NCI-H1092 treated with DMSO at 0.1 percent for 48 hours (cell line): ENCODE measurements at regions not wholly inside any gene's neighbourhood (a gene's known extent, or its start where the extent isn't known, plus 50 kb on each side); places are given as distances from the start of the nearest gene placed in this dataset.
A peak's percentile ranks its signal among the peaks of the same experiment; 100 is the strongest.
"Not testable (repeated sequence)": the region's sequence is repeated elsewhere in the genome, so short reads cannot be mapped to it uniquely, and the experiment has no call there.

Experiments used
- DNase-seq: peaks from one replicate; lab custom pipeline; 2025; lab: John Stamatoyannopoulos, UW

GRCh38 chr1:157368941-157369340 is 183.4 kb downstream of the FCRL5 start:
- DNase-seq = not testable (repeated sequence)

- DNase-seq = no peak
Observed at GRCh38 chr1:157368363-157368762, 184.0 kb downstream of the FCRL5 start.

- DNase-seq = no peak
Observed at GRCh38 chr1:157367870-157368269, 184.4 kb downstream of the FCRL5 start.

GRCh38 chr1:157367091-157367739 is 185.1 kb downstream of the FCRL5 start:
- no peak for DNase-seq

- DNase-seq = no peak
Observed at GRCh38 chr1:157364612-157365011, 187.7 kb downstream of the FCRL5 start.

- no peak for DNase-seq
Observed at GRCh38 chr1:157363660-157364140, 188.6 kb downstream of the FCRL5 start.

GRCh38 chr1:157360023-157360390 is 192.3 kb downstream of the FCRL5 start:
- DNase-seq = peak; percentile 39

- DNase-seq = peak; percentile 67
Observed at GRCh38 chr1:157359314-157360022, 192.8 kb downstream of the FCRL5 start.

- no peak for DNase-seq
Observed at GRCh38 chr1:157357111-157357510, 195.2 kb downstream of the FCRL5 start.

- no peak for DNase-seq
Observed at GRCh38 chr1:157356601-157357000, 195.7 kb downstream of the FCRL5 start.

- DNase-seq = no peak
Observed at GRCh38 chr1:157353546-157353945, 198.8 kb downstream of the FCRL5 start.

GRCh38 chr1:157352817-157353408 is 199.4 kb downstream of the FCRL5 start:
- no peak for DNase-seq

GRCh38 chr1:157352216-157352615 is 200.1 kb downstream of the FCRL5 start:
- DNase-seq = no peak

- not testable (repeated sequence) for DNase-seq
Observed at GRCh38 chr1:157351800-157352199, 200.5 kb downstream of the FCRL5 start.

- no peak for DNase-seq
Observed at GRCh38 chr1:157348538-157349480, 203.5 kb downstream of the FCRL5 start.

GRCh38 chr1:157347506-157347905 is 204.8 kb downstream of the FCRL5 start:
- no peak for DNase-seq

GRCh38 chr1:157337785-157338184 is 199.6 kb upstream of the ETV3 start:
- not testable (repeated sequence) for DNase-seq

- DNase-seq = no peak
Observed at GRCh38 chr1:157335056-157335455, 196.9 kb upstream of the ETV3 start.

GRCh38 chr1:157334041-157334440 is 195.8 kb upstream of the ETV3 start:
- DNase-seq = no peak

GRCh38 chr1:157330177-157330576 is 192.0 kb upstream of the ETV3 start:
- not testable (repeated sequence) for DNase-seq

GRCh38 chr1:157328120-157328519 is 189.9 kb upstream of the ETV3 start:
- not testable (repeated sequence) for DNase-seq
